ENCODE measurements at regions not wholly inside any gene's neighbourhood (a gene's known extent, or its start where the extent isn't known, plus 50 kb on each side); places are given as distances from the start of the nearest gene placed in this dataset.
"Not testable (repeated sequence)": the region's sequence is repeated elsewhere in the genome, so short reads cannot be mapped to it uniquely, and the experiment has no call there.

GRCh38 chr5:52582313-52582712 lies 205.4 kb upstream of the ITGA1 start:
- H3K4me3 Mint-ChIP-seq = no peak overlapping the region
- no peaks in the 10 kb centered on the region for H3K36me3 Mint-ChIP-seq
- H3K27ac Mint-ChIP-seq = no peak overlapping the region
- H3K27me3 Mint-ChIP-seq = peaks cover 24% of the 10 kb centered on the region
- no peak for DNase-seq
- H3K4me1 Mint-ChIP-seq = no peaks in the 10 kb centered on the region
- no peaks in the 10 kb centered on the region for H3K9me3 Mint-ChIP-seq

GRCh38 chr5:52587131-52587530 lies 200.6 kb upstream of the ITGA1 start:
- Mint-ChIP-seq H3K9me3 (no peaks in the 10 kb centered on the region), H3K27me3 (no peaks in the 10 kb centered on the region), H3K4me3 (no peak overlapping the region), H3K27ac (no peak overlapping the region), H3K4me1 (no peaks in the 10 kb centered on the region), H3K36me3 (no peaks in the 10 kb centered on the region)
- no peak for DNase-seq

- H3K27ac Mint-ChIP-seq = no peak overlapping the region
- H3K36me3 Mint-ChIP-seq = no peaks in the 10 kb centered on the region
- no peak overlapping the region for H3K4me3 Mint-ChIP-seq
- no peaks in the 10 kb centered on the region for H3K9me3 Mint-ChIP-seq
- H3K27me3 Mint-ChIP-seq = peaks cover 4% of the 10 kb centered on the region
- H3K4me1 Mint-ChIP-seq = no peaks in the 10 kb centered on the region
- no peak for DNase-seq
Observed at GRCh38 chr5:52597625-52598024, 190.1 kb upstream of the ITGA1 start.

GRCh38 chr5:52598968-52599367 lies 188.7 kb upstream of the ITGA1 start:
- Mint-ChIP-seq H3K27ac (no peak overlapping the region), H3K4me1 (no peaks in the 10 kb centered on the region), H3K9me3 (no peaks in the 10 kb centered on the region), H3K4me3 (no peak overlapping the region), H3K27me3 (peaks cover 4% of the 10 kb centered on the region), H3K36me3 (no peaks in the 10 kb centered on the region)
- DNase-seq = no peak

- Mint-ChIP-seq H3K27me3 (peaks cover 4% of the 10 kb centered on the region), H3K4me1 (no peaks in the 10 kb centered on the region), H3K4me3 (no peak overlapping the region), H3K9me3 (no peaks in the 10 kb centered on the region), H3K36me3 (no peaks in the 10 kb centered on the region), H3K27ac (no peak overlapping the region)
- no peak for DNase-seq
Observed at GRCh38 chr5:52603778-52604554, 183.8 kb upstream of the ITGA1 start.

- DNase-seq = no peak
- Mint-ChIP-seq H3K9me3 (no peaks in the 10 kb centered on the region), H3K36me3 (no peaks in the 10 kb centered on the region), H3K4me3 (no peak overlapping the region), H3K27ac (no peak overlapping the region), H3K4me1 (no peaks in the 10 kb centered on the region), H3K27me3 (peaks cover 4% of the 10 kb centered on the region)
Observed at GRCh38 chr5:52605317-52606313, 182.1 kb upstream of the ITGA1 start.

GRCh38 chr5:52607227-52607824 lies 180.4 kb upstream of the ITGA1 start:
- Mint-ChIP-seq H3K27me3 (no peaks in the 10 kb centered on the region), H3K27ac (no peak overlapping the region), H3K36me3 (no peaks in the 10 kb centered on the region), H3K4me3 (no peak overlapping the region), H3K4me1 (no peaks in the 10 kb centered on the region), H3K9me3 (no peaks in the 10 kb centered on the region)
- DNase-seq = no peak

GRCh38 chr5:52620315-52620714 lies 167.4 kb upstream of the ITGA1 start:
- Mint-ChIP-seq H3K27ac (no peak overlapping the region), H3K4me1 (no peaks in the 10 kb centered on the region), H3K9me3 (no peaks in the 10 kb centered on the region), H3K4me3 (no peak overlapping the region), H3K36me3 (no peaks in the 10 kb centered on the region), H3K27me3 (no peaks in the 10 kb centered on the region)
- no peak for DNase-seq

- Mint-ChIP-seq H3K27me3 (no peaks in the 10 kb centered on the region), H3K36me3 (no peaks in the 10 kb centered on the region), H3K4me1 (no peaks in the 10 kb centered on the region), H3K9me3 (no peaks in the 10 kb centered on the region), H3K27ac (no peak overlapping the region), H3K4me3 (no peak overlapping the region)
- DNase-seq = no peak
Observed at GRCh38 chr5:52623291-52623690, 164.4 kb upstream of the ITGA1 start.

GRCh38 chr5:52624291-52624690 lies 163.4 kb upstream of the ITGA1 start:
- H3K4me1 Mint-ChIP-seq = no peaks in the 10 kb centered on the region
- no peak overlapping the region for H3K4me3 Mint-ChIP-seq
- peaks cover 1% of the 10 kb centered on the region for H3K27me3 Mint-ChIP-seq
- H3K9me3 Mint-ChIP-seq = no peaks in the 10 kb centered on the region
- DNase-seq = no peak
- H3K36me3 Mint-ChIP-seq = no peaks in the 10 kb centered on the region
- no peak overlapping the region for H3K27ac Mint-ChIP-seq

GRCh38 chr5:52626312-52626711 lies 161.4 kb upstream of the ITGA1 start:
- Mint-ChIP-seq H3K4me1 (no peaks in the 10 kb centered on the region), H3K27ac (no peak overlapping the region), H3K9me3 (no peaks in the 10 kb centered on the region), H3K36me3 (no peaks in the 10 kb centered on the region), H3K4me3 (no peak overlapping the region), H3K27me3 (peaks cover 10% of the 10 kb centered on the region)
- DNase-seq = no peak

GRCh38 chr5:52627740-52628139 lies 160.0 kb upstream of the ITGA1 start:
- H3K4me1 Mint-ChIP-seq = no peaks in the 10 kb centered on the region
- H3K27me3 Mint-ChIP-seq = peaks cover 17% of the 10 kb centered on the region
- H3K27ac Mint-ChIP-seq = no peak overlapping the region
- no peak for DNase-seq
- H3K9me3 Mint-ChIP-seq = no peaks in the 10 kb centered on the region
- no peak overlapping the region for H3K4me3 Mint-ChIP-seq
- H3K36me3 Mint-ChIP-seq = no peaks in the 10 kb centered on the region

DNA sequence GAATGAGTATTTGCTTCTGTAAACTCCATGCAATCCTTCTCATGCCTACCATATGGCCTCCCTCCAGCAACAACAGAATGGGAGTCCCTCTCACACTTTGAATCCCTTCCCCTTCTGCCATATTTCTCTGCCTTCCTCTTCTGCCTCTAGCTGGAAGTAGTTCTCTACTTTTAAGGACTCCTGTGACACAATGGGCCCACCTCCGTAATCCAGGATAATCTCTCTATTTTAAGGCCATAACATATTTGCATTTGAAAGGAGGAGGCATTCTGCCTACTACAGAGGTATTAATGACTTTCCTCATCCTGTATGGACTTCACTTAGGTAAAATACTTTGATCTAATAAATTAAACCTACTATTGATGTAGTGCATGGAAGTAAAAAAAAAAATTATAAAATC lies 155.4 kb upstream of the ITGA1 start:
- Mint-ChIP-seq H3K9me3 (no peaks in the 10 kb centered on the region), H3K36me3 (no peaks in the 10 kb centered on the region), H3K27ac (no peak overlapping the region), H3K27me3 (peaks cover 32% of the 10 kb centered on the region), H3K4me3 (no peak overlapping the region), H3K4me1 (no peaks in the 10 kb centered on the region)
- no peak for DNase-seq

DNA sequence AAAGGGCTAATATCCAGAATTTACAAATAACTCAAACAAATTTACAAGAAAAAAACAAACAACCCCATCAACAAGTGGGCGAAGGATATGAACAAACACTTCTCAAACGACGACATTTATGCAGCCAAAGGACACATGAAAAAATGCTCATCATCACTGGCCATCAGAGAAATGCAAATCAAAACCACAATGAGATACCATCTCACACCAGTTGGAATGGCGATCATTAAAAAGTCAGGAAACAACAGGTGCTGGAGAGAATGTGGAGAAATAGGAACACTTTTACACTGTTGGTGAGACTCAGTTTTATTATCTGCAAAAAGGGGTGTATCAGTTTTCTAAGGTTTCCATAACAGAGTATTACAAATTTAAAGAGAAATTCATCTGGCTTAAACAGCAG lies 153.5 kb upstream of the ITGA1 start:
- not testable (repeated sequence) for H3K4me1 Mint-ChIP-seq, H3K9me3 Mint-ChIP-seq

DNA sequence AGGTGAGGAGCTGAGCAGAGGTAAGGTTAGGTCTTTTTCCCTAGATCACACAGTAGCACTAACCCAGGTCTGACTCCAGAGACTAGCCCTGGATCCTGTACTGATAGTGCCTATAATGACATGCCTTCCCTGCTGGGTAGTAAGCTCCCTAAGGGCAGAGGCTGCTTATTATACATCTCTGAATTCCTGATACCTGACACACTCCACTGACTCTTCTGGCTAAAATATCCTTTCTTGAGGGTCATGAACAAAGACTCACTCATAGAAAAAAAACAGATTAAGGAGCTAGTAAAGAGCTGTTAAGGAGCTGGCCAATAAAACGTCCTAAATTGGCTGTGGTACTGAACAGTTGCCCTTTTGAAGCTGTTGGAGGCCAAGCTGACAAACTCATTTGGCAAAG lies 149.0 kb upstream of the ITGA1 start:
- Mint-ChIP-seq H3K27ac (no peak overlapping the region), H3K36me3 (no peaks in the 10 kb centered on the region), H3K4me1 (no peaks in the 10 kb centered on the region), H3K4me3 (no peak overlapping the region), H3K27me3 (peaks cover 12% of the 10 kb centered on the region), H3K9me3 (peaks cover 9% of the 10 kb centered on the region)
- DNase-seq = no peak

More for the DNA sequence above, 153.5 kb upstream of the ITGA1 start:
- DNase-seq, H3K4me3 Mint-ChIP-seq, H3K27ac Mint-ChIP-seq, H3K36me3 Mint-ChIP-seq: not testable (repeated sequence)
- H3K27me3 Mint-ChIP-seq = peaks cover 33% of the 10 kb centered on the region
